ENCODE measurements at regions not wholly inside any gene's neighbourhood (a gene's known extent, or its start where the extent isn't known, plus 50 kb on each side); places are given as distances from the start of the nearest gene placed in this dataset.
"Not testable (repeated sequence)": the region's sequence is repeated elsewhere in the genome, so short reads cannot be mapped to it uniquely, and the experiment has no call there.

- no peak for DNase-seq (ENCODE audit: low read depth)
These were observed 816.4 kb upstream of the ANO3 start for GRCh38 chr11:25515576-25515975.

GRCh38 chr11:25520459-25520858 lies 811.5 kb upstream of the ANO3 start:
- DNase-seq (ENCODE audit: low read depth): no peak

DNA sequence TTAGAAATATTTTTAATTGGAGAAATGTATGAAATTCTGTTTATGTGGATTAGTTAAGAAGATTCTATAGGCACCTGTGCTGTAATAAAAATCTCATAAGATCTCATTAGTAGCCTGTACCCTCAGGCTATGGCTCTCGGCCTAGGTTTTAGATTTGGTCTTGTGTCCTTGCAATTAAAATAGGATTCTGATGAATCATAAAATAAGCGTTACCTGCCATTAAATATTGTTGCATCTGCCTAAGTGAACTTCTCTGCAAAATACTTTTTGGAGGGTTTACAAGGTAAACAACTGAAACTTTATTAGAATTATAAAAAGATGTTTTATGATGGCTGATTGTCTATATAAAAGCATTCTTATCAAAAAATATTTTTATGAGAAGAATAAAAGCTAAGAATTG lies 804.1 kb upstream of the ANO3 start:
- no peak for DNase-seq (ENCODE audit: low read depth)

DNA sequence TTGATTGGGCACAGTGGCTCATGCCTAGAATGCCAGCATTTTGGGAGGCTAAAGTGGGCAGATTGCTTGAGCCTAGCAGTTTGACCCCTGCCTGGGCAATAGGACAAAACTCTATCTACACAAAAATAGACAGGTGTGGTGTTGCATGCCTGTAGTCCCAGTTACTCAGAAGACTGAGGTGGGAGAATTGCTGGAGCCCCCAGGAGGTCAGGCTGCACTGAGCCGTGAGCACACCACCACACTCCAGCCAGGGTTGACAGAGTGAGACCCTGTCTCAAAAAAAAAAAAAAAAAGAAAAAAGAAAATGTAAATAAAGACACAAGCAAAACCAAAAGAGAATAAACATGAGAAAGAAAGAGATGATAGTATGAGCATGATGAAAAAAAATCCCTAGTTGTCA lies 802.4 kb upstream of the ANO3 start:
- DNase-seq (ENCODE audit: low read depth): no peak

GRCh38 chr11:25535467-25536272 lies 796.3 kb upstream of the ANO3 start:
- no peak for DNase-seq (ENCODE audit: low read depth)

GRCh38 chr11:25536289-25536688 lies 795.6 kb upstream of the ANO3 start:
- no peak for DNase-seq (ENCODE audit: low read depth)

GRCh38 chr11:25537393-25537792 lies 794.5 kb upstream of the ANO3 start:
- no peak for DNase-seq (ENCODE audit: low read depth)

GRCh38 chr11:25547292-25547691 lies 784.6 kb upstream of the ANO3 start:
- DNase-seq (ENCODE audit: low read depth): no peak

- DNase-seq (ENCODE audit: low read depth): no peak
These were observed 769.5 kb upstream of the ANO3 start for GRCh38 chr11:25562417-25562816.

- no peak for DNase-seq (ENCODE audit: low read depth)
These were observed 766.1 kb upstream of the ANO3 start for GRCh38 chr11:25565846-25566245.

GRCh38 chr11:25566298-25567200 lies 765.4 kb upstream of the ANO3 start:
- no peak for DNase-seq (ENCODE audit: low read depth)

GRCh38 chr11:25576320-25576719 lies 755.6 kb upstream of the ANO3 start:
- no peak for DNase-seq (ENCODE audit: low read depth)

GRCh38 chr11:25579554-25579953 lies 752.4 kb upstream of the ANO3 start:
- not testable (repeated sequence) for DNase-seq (ENCODE audit: low read depth)

DNA sequence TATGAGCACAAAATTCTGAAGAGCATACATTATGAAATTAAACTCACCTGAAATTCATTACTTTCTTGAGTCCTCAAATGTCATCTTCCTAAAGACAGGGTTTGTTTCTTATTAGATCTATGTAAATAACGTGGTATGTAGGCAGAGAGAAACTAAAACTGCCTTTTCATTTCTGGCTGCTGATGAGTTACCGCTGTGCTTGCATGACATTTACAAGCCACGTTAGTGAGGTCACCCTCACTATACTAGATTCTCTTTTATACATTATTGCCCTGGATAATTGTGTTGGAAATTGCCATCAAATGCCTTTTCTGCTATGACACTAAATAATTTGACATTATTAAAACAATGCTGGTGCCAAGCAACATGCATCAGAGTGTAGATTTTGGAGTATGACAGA lies 748.3 kb upstream of the ANO3 start:
- DNase-seq (ENCODE audit: low read depth): no peak

DNA sequence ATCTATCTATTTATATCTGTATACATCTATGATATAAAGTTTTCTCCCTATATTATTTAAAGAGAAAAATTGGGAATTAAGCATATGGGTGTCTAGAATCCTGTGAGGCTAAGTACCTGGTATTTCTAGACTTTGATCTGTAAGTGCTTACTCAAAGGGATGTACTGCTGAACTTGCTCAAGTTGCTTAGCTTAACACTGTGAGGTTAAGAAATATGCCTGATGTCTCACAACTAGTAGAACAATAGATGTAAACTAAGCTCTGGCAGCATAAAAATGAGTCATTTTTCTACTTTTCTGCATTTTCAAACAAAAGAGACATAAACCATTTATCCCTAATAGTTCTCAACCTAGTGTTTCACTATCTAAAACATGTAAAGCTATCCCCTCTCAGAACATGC lies 744.4 kb upstream of the ANO3 start:
- no peak for DNase-seq (ENCODE audit: low read depth)

DNA sequence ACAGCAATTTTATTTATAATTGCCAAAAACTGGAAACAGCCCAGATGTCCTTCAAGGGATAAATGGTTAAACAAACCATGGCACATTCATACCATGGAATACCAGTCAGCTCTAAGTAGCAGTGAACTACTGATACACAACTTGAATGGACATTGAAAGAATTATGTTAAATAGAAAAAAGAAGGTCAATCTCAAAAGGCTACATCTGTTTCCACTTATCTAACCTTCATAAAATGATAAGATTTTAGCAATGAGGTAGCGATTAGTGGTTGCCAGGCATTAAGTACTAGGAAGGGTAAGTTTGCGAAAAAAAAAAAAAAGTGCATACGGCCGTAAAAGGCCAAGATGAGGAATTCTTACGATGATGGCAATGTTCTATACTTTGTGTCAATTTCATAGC lies 738.7 kb upstream of the ANO3 start:
- no peak for DNase-seq (ENCODE audit: low read depth)

GRCh38 chr11:25596701-25597100 lies 735.2 kb upstream of the ANO3 start:
- no peak for DNase-seq (ENCODE audit: low read depth)

DNA sequence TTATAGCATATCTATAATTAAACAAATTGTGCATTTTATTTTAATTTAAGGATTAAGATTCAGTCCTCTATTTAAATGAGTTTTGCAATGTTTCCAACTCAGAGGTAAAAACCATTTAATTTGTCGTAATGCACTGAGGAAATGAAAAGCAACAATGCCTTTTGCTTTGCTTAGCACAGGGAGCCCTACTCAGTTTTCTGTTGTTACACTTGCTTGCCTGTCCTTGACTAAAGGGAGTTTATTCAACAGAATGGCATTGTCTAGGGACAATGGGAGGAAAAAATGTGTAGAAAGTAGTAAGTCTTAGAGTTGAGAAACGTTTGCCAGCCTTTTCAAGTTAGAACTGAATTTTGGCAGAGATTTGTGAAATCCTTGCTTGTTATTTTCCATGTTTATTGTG lies 734.2 kb upstream of the ANO3 start:
- no peak for DNase-seq (ENCODE audit: low read depth)

DNA sequence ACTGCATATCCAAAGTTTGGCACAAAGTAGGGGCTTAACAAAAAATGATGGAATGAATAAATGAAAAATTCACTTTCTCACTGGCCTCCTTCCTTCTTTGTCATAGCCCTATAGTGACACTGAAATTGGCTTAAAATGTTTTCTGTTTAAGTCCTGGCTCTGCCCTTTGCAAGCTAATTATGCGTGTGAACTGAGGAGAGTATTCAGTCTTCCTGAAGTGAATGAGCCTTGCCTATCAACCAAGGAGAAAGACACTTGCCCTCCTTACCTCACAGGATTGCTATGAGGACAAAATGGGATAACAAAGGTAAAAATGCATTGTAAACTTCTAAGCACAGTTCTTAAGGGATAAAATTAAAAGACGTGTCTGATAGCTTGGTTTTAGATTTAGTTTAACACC lies 729.8 kb upstream of the ANO3 start:
- DNase-seq (ENCODE audit: low read depth): no peak

DNA sequence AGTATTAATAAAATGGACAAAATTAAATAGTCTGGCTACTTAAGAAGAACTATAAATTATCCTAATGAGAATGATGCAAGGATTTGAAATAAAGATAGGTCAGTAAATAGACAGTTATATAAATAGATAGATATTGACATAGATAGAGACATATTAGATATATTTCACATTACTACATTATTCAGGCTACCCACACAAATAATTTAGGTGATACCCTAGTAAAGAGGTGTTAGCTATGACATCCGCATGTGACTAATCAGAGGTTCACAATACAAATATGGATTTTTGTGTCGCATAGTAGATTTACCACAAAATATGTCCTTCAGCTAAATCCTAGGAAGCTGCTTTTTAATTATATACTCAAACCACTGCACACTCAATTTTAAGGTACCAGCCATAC lies 729.0 kb upstream of the ANO3 start:
- no peak for DNase-seq (ENCODE audit: low read depth)

- no peak for DNase-seq (ENCODE audit: low read depth)
These were observed 719.1 kb upstream of the ANO3 start for GRCh38 chr11:25612806-25613205.

DNA sequence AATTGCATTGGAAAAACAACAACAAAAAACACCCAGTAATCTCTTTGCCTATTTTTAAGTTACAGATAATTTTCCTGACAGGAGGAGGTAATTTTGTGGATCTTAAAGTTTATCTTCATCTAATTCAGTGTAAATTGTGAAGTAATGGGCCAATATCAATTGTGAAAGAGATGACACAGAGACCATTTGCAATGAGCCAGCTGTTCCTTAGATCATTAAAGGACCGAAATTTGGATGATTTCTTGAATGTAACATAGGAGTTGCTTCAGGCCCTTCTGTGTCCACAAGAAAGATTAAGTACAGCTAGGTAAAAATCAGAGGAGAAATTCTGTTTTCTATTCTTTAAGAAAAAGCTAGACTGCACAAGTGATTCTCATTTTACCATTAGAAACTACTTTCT lies 718.5 kb upstream of the ANO3 start:
- DNase-seq (ENCODE audit: low read depth): no peak

GRCh38 chr11:25613865-25614264 lies 718.1 kb upstream of the ANO3 start:
- DNase-seq (ENCODE audit: low read depth): no peak
